GM21717 (cell line): ENCODE measurements at regions not wholly inside any gene's neighbourhood (a gene's known extent, or its start where the extent isn't known, plus 50 kb on each side); places are given as distances from the start of the nearest gene placed in this dataset.
"Not testable (repeated sequence)": the region's sequence is repeated elsewhere in the genome, so short reads cannot be mapped to it uniquely, and the experiment has no call there.

Source experiments
- ATAC-seq: cut with Tn5 transposase; IDR thresholded peaks from one replicate; pipeline ENCODE4 v1.9.1; 2021; ENCODE audit warnings: mild to moderate bottlenecking, moderate library complexity; ENCODE audit not compliant: unreplicated experiment

- ATAC-seq: no peak
Observed at GRCh38 chr3:44111482-44111881, 130.2 kb upstream of the TOPAZ1 start.

DNA sequence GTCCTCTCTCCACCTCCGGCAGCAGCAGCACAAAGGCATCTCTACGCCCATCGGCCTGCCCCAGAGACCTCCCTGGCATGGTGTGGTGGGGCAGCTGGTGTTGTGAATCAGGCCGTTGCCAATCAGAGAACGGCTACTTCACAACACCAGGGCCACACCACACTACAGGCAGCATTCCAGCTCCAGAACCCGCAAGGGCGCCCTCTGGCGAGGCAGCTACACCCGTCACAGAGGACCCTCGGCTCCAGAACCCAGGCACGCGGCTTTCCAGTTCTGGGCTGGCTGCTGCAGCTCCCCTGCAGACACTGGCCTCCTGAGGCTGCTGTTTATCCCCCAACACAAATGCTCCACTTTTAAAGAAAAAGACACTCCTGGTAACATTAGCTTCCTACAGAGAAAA, 127.5 kb upstream of the TOPAZ1 start:
- ATAC-seq: no peak

GRCh38 chr3:44117239-44117638, 124.4 kb upstream of the TOPAZ1 start:
- no peak for ATAC-seq

GRCh38 chr3:44117736-44118135, 124.0 kb upstream of the TOPAZ1 start:
- ATAC-seq: no peak

DNA sequence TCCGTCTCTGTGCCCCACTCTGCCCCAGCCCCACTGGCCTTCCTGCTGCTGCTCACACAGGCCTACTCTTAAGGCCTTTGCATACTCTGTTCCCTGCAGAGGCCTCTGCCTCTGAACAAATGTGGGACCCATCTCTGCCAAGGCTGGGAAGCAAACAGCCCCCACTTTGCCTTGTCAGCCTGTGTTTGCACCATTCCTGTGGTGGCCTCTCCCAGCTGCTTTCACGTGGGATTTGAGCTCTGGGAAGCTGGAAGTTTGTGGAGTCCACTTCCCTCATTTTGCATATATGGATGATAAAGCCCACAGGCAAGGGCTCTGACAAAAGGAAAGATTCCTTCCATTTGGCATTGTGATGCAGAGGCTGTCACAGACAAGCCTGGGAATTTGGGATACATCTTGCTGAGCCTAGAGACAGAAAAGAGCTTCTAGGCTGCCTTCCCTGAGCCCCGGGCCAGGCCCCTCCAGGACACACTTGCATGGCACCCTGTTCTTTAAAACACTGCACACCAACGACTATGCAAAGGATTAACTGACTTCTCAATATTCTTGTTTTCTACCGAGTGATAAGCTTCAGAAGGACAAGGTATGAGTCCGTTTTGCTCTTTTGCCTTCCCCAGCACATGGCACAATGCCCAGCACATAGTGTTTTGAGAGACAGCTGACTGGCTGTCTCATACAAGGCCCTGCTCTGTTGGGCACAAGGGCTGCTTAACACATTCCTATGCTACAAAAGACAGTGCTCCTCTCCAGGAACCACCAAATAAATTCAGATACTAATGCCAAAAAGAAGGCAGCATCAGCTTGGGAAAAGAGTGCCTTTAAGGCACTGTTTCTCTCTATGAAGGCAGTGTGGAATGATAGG, 120.7 kb upstream of the TOPAZ1 start:
- ATAC-seq: no peak

DNA sequence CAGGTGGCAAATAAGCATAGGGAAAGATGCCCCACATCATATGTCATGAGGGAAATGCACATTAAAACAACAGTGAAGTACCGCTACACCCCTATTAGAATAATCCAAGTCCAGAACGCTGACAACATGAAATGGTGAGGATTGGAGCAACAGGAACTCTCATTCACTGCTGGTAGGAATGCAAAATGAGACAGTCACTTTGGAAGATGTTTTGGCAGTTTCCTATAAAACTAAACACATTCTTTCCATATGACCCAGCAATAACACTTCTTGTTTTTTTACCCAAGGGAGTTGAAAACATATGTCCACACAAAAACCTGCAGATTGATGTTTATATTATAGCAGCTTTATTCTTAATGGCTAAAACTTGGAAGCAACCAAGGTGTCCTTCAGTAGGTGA, 116.4 kb upstream of the TOPAZ1 start:
- no peak for ATAC-seq

DNA sequence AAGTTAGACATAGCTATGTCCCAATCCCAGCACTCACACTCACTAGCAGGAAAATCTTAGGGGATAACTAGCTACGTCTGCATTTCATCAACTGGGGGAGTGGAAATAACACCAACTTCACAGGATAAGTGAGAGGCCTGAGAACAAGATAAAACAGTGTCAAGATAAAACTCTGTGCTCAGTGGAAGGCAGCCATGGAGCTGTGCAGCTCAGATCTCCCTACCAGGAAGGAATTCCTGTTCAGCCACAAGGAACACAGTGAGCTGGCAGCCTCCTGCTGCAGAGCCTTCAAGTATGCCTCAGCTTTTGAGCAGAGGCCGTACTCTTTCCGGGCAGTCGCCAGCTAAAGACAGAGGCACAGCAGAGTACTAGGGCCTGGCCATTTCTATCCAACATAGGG, 115.8 kb upstream of the TOPAZ1 start:
- no peak for ATAC-seq

DNA sequence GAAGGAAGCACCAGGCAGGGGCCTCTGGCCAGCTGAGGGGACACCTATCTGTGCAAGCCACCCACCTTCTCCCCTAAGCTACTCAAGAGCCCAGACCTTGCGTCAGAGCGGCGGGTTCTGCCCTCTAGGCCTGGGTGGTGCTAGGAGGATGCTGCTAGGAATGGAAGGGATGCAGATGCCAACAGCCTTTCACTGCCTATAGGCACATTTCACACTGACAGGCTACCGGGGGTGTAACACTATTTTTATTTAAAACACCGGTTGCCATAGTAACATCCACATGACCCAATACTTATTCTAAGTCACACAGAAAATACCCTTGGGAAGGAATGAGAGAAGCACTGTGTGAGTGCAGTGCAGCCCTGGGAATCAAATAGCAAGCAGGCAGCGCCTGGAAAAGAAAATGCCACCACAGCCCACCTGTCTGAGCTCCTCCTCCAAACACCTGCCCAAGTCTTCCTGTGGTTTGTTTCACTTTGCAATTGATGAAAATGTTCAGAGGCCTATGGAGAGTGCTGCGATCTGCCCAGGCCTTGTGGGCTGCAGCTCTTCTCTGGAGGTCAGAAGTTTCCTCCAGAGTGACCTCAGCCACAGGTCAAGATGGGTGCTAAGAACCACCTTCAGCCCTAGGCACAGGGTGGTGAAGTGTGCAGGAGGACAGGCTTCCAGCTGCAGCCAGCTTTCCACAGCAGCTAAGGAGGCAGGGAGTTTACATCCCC, 113.5 kb upstream of the TOPAZ1 start:
- ATAC-seq: no peak

- no peak for ATAC-seq
Observed at GRCh38 chr3:44130249-44130648, 111.4 kb upstream of the TOPAZ1 start.

DNA sequence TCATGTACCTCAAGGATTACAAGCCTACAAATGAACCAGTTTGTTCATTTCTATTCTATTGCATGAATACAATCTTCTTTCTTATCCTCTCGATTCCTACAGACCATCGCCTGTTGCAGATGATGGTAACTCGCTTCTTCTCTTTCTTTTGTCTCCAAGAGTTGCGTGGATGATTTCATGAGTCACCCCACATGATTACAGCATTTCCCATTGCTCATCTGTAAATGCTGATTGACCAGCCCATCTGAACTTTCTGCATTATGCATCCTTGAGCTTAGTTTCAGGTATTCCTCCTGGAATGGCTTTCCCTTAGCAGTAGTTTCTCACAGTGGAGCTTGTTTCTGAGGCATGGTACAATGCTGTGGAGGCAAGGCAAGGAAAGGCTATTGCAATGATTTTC, 109.6 kb upstream of the TOPAZ1 start:
- ATAC-seq: no peak

DNA sequence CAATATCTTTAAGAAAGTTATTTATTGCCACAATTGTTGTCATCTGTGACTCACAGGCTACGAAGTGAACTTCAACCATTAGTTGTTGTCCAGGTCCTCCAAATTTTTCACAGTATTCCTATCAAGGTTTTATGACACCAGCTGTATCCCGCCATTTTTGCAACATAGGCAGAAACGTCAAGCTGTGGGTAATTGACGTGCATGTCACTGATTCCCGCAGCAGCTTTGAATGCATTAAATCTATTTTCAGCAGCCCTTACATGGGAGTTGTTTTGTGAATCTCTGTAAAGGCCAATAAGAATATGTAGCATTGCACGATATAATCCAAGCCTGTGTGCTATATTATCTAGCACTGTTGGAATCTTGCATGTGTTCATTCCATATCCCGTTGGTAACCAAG, 109.1 kb upstream of the TOPAZ1 start:
- ATAC-seq: no peak

DNA sequence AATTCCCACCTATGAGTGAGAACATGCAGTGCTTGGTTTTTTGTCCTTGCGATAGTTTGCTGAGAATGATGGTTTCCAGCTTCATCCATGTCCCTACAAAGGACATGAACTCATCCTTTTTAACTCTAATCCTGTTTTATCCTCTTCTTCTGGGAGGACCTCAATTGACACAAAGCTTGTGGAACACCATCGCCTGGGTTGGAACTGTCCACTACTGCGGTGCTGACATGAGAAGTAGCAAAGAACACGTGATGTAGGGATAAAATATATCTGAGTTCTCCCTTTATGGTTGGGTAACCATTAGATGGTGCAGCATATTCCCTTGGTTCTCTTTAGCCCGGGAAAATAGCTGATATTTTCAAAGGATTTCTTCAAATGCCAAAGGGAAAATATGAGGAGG, 105.3 kb upstream of the TOPAZ1 start:
- ATAC-seq: no peak

- ATAC-seq: no peak
Observed at GRCh38 chr3:44146073-44146472, 95.6 kb upstream of the TOPAZ1 start.

- no peak for ATAC-seq
Observed at GRCh38 chr3:44159696-44160300, 81.9 kb upstream of the TOPAZ1 start.

DNA sequence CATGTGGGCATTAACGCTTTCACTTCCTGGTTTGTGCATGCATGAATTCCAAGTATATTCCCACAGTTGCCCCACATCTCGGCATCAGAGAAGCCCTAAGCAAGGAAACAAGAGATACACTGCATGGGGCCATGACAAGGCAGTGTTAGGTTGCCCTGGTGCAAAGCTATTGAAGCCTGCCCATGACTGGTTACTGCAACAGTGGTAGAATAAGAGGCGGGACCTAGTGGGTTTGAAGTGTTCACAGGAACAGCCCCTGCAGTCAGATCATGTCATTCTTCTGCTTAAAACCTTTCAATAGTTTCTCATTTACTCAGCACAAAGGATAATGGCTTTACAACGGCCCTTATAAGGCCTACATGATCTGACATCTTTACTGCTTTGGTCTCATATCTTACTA, 80.9 kb upstream of the TOPAZ1 start:
- ATAC-seq: no peak

DNA sequence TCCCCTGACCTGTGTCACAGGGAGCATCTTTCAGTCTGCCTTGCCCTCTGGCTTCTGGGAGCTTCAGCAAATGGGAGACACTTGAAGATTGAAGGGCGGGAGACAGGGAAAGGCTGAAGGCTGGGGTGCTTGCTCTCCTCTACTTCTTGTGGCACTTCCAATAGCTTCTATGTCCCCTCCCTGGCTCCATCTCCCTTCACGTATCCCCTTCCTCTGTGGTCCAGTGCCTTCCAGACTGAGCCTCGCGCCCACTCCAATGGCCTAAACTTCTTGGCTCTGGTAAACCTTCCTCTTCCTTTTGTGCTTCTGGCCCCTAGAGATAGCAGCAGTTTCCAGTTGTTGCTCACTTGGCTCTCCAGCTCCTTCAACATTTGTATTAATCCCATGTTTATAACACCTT, 69.8 kb upstream of the TOPAZ1 start:
- ATAC-seq: no peak

GRCh38 chr3:44172701-44173100, 69.0 kb upstream of the TOPAZ1 start:
- ATAC-seq: not testable (repeated sequence)

- ATAC-seq: no peak
Observed at GRCh38 chr3:44173263-44173662, 68.4 kb upstream of the TOPAZ1 start.

- ATAC-seq: no peak
Observed at GRCh38 chr3:44175070-44175469, 66.6 kb upstream of the TOPAZ1 start.

GRCh38 chr3:44179246-44179645, 62.4 kb upstream of the TOPAZ1 start:
- ATAC-seq: no peak

DNA sequence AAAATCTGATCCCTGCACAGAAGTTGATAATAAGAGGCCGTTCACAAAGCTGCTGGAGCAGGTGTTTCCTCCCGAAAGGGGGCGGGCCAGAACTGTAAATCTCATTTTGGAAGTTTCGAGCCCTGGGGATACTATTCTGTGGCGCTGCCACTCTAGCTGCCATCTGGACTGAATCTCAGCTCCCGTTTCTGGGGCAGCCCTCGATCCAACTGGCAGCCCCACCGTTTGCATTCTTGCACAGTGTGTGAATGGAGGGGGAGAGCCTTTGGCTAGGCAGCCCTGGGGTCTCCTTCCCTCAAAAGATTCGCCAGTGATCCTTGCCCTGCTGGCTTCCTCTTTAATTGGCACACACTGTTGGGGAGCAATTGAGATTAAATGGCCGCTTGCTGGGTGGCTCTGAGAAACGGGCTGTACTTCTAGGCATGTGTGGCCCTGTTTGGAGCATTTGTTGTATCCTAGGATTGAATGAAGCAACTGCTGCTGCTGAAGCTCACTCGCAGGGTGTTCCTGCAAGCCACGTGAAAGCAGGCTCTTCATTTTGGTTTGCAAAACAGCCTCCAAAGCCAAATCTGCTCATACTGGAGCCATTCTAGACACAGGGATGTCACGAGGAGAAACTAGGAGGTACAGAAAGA, 57.2 kb upstream of the TOPAZ1 start:
- no peak for ATAC-seq
